ENCODE measurements at regions not wholly inside any gene's neighbourhood (a gene's known extent, or its start where the extent isn't known, plus 50 kb on each side); places are given as distances from the start of the nearest gene placed in this dataset.

GRCh38 chr1:30508611-30509010 lies 214.8 kb downstream of the MATN1 start:
- TF ChIP-seq CTCF (IDR thresholded peaks at IDR 0.05; ENCODE audit: insufficient read depth, low read depth, low read length) = no peak
- no peak for DNase-seq (ENCODE audit: low read depth)
- Histone ChIP-seq H3K27me3 (ENCODE audit: control insufficient read depth, insufficient read depth, low read length) (no peaks in the 10 kb centered on the region; the same call in 1 of the 2 replicates), H3K36me3 (ENCODE audit: control insufficient read depth, insufficient read depth, low read length) (no peaks in the 10 kb centered on the region), H3K4me3 (ENCODE audit: low read depth, low read length) (no peak overlapping the region)
- ChIA-PET POLR2A (no interaction called here), CTCF (no interaction called here)

- CTCF ChIA-PET = no interaction called here
- POLR2A ChIA-PET = no interaction called here
- Histone ChIP-seq H3K4me3 (ENCODE audit: low read depth, low read length) (no peak overlapping the region), H3K27me3 (ENCODE audit: control insufficient read depth, insufficient read depth, low read length) (no peaks in the 10 kb centered on the region; the same call in 1 of the 2 replicates), H3K36me3 (ENCODE audit: control insufficient read depth, insufficient read depth, low read length) (no peaks in the 10 kb centered on the region)
- no peak for DNase-seq (ENCODE audit: low read depth)
- no peak for TF ChIP-seq CTCF (IDR thresholded peaks at IDR 0.05; ENCODE audit: insufficient read depth, low read depth, low read length)
Measured at GRCh38 chr1:30508175-30508448, 215.3 kb downstream of the MATN1 start.

DNA sequence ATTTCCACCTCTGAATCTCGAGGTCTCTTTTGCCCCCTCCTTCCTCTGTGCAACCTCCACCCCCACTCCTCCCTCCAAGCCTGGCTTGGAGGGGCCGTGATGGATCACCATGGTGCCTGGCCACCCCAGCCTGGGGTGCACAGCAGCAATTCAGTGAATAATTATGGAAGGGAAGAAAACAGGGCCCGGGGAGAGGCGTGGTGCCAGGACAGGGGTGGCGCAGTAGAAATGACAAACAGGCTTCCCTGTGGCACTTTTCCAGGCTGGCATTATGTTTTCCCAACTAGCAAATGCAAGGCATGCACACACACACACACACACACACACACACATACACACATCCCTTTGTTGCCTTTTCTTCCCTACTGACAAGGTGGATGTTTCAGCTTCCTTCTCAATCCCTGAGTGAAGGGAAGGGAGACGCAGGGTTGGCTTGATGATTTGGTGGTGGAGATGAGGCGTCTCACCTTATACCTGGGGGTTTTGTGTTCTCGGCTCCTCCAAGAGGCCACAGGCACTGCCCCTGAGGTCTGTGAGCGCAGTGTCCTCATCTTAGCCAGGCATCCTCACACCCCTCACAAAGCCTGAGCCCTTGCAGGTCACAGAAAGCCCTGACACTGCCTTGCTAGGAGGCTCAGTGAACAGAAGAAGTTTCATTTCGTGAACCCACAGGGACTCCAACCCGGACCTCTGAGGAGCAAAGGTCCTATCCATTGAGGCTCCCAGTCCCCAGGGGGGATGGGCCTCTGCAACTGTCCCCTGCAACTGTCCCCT lies 215.8 kb downstream of the MATN1 start:
- Histone ChIP-seq H3K4me3 (ENCODE audit: low read depth, low read length) (no peak overlapping the region), H3K36me3 (ENCODE audit: control insufficient read depth, insufficient read depth, low read length) (no peaks in the 10 kb centered on the region), H3K27me3 (ENCODE audit: control insufficient read depth, insufficient read depth, low read length) (no peaks in the 10 kb centered on the region; the same call in 1 of the 2 replicates)
- POLR2A ChIA-PET = no interaction called here
- no peak for TF ChIP-seq CTCF (IDR thresholded peaks at IDR 0.05; ENCODE audit: insufficient read depth, low read depth, low read length)
- CTCF ChIA-PET = no interaction called here
- no peak for DNase-seq (ENCODE audit: low read depth)

GRCh38 chr1:30507016-30507312 lies 216.4 kb downstream of the MATN1 start:
- Histone ChIP-seq H3K36me3 (ENCODE audit: control insufficient read depth, insufficient read depth, low read length) (no peaks in the 10 kb centered on the region), H3K27me3 (ENCODE audit: control insufficient read depth, insufficient read depth, low read length) (no peaks in the 10 kb centered on the region; the same call in 1 of the 2 replicates), H3K4me3 (ENCODE audit: low read depth, low read length) (no peak overlapping the region)
- TF ChIP-seq CTCF (IDR thresholded peaks at IDR 0.05; ENCODE audit: insufficient read depth, low read depth, low read length) = no peak
- no peak for DNase-seq (ENCODE audit: low read depth)
- POLR2A ChIA-PET = no interaction called here
- CTCF ChIA-PET = no interaction called here

DNA sequence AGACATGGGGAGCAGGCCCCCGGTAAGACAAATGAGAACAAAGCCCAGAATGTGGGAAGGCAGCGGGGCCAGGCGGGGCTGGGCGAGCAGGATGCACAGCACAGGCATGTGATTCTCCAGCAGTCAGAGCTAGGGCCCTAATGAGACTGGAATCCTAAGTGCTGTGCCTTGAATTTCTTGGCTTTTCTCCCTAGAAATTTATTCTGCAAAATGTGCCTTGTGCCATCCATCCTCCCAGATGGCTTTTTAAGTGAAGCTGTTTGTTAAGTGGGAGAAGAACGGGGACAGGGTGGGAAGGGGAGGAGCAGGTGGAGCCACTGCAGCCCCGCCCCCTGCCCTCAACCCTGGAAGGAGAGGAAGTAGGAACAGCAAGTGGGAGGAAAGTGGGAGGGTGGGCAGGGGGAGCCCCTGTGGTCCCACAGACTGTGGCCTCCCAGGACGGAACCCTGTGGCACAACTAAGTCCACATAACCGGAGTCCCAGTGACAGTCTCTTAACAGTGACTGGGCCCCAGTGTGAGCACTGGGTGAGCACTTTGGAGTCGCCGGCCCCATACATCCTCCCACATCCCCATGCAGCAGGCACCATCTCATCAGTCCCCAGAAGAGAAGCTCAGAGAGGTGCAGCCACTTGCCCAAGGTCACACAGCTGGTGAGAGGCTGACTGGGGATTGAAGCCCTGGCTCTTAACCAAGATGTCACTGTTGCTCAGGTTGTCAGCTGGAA lies 216.9 kb downstream of the MATN1 start:
- ChIA-PET CTCF (no interaction called here), POLR2A (no interaction called here)
- no peaks in the 10 kb centered on the region; the same call in 1 of the 2 replicates for H3K27me3 ChIP-seq (ENCODE audit: control insufficient read depth, insufficient read depth, low read length)
- TF ChIP-seq CTCF (IDR thresholded peaks at IDR 0.05; ENCODE audit: insufficient read depth, low read depth, low read length) = no peak
- no peak overlapping the region for H3K4me3 ChIP-seq (ENCODE audit: low read depth, low read length)
- no peaks in the 10 kb centered on the region for H3K36me3 ChIP-seq (ENCODE audit: control insufficient read depth, insufficient read depth, low read length)
- DNase-seq (ENCODE audit: low read depth) = no peak

Data from BJ (cell line).